IMR-90 (cell line): ENCODE measurements at regions not wholly inside any gene's neighbourhood (a gene's known extent, or its start where the extent isn't known, plus 50 kb on each side); places are given as distances from the start of the nearest gene placed in this dataset.

ENCODE experiments used
- BHLHE40 ChIP-seq: fragments of 150-350 bp; IDR thresholded peaks from 2 replicates; pipeline ENCODE4 v1.6.1; 2016; ENCODE audit warnings: mild to moderate bottlenecking, low read depth, low read length
- CTCF ChIP-seq: conservative IDR thresholded peaks from 2 replicates; pipeline ENCODE4 v1.5.1; 2012; ENCODE audit warnings: mild to moderate bottlenecking, low read depth, low read length, improper control_type of control experiment
- FOS ChIP-seq: fragments of 150-350 bp; IDR thresholded peaks from 2 replicates; pipeline ENCODE4 v1.6.1; 2016; ENCODE audit warnings: low read depth, low read length
- MAFK ChIP-seq: IDR thresholded peaks from 2 replicates; pipeline ENCODE4 v1.6.1; 2012; ENCODE audit warnings: low read depth, low read length, improper control_type of control experiment
- MXI1 ChIP-seq: IDR thresholded peaks from 2 replicates; pipeline ENCODE4 v1.6.1; 2012; ENCODE audit warnings: low read depth, mild to moderate bottlenecking, low read length, moderate library complexity, borderline replicate concordance
- POLR2A ChIP-seq: IDR thresholded peaks from 2 replicates; pipeline ENCODE4 v1.6.1; 2012; ENCODE audit warnings: mild to moderate bottlenecking, low read depth, low read length
- RAD21 ChIP-seq: IDR thresholded peaks from 2 replicates; pipeline ENCODE4 v1.6.1; 2012; ENCODE audit warnings: low read length, improper control_type of control experiment
- RCOR1 ChIP-seq: IDR thresholded peaks from 2 replicates; pipeline ENCODE4 v1.6.1; 2012; ENCODE audit warnings: mild to moderate bottlenecking, low read length, improper control_type of control experiment; ENCODE audit not compliant: insufficient replicate concordance
- RFX5 ChIP-seq: IDR thresholded peaks from 2 replicates; pipeline ENCODE4 v1.8.0; 2012; ENCODE audit warnings: low read depth, mild to moderate bottlenecking, low read length, moderate library complexity
- USF2 ChIP-seq: fragments of 150-350 bp; IDR thresholded peaks from 2 replicates; pipeline ENCODE4 v1.6.1; 2017; ENCODE audit warnings: mild to moderate bottlenecking, antibody characterized with exemption, low read length, low read depth

- TF ChIP-seq POLR2A (no peak), MAFK (no peak), FOS (no peak), CTCF (no peak), RAD21 (no peak), RFX5 (no peak), MXI1 (no peak), USF2 (no peak), BHLHE40 (no peak), RCOR1 (no peak)
Observed at GRCh38 chr7:86152926-86153325, 490.8 kb upstream of the GRM3 start.
